ENCODE measurements at regions not wholly inside any gene's neighbourhood (a gene's known extent, or its start where the extent isn't known, plus 50 kb on each side); places are given as distances from the start of the nearest gene placed in this dataset.

DNA sequence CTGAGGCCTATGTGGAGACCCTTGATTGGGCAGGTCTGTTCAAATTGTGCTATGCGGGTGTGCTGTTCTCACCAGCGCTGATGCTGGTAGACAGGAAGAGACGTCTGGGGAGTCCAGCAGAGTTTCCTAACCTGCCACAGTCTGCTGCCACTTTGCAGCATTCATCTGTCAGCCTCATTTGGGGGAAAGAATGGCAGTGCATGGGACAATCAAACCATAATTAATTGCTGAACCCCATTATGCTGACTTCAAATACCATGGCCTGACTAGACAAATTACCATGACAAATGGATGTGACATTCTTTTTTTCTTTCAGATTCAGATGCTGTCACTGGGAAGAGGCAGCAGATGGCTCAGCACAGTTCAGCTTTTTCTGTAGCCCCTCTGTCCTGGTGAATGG is 171.4 kb upstream of the SYNDIG1 start:
- TF ChIP-seq, protein P1, sequence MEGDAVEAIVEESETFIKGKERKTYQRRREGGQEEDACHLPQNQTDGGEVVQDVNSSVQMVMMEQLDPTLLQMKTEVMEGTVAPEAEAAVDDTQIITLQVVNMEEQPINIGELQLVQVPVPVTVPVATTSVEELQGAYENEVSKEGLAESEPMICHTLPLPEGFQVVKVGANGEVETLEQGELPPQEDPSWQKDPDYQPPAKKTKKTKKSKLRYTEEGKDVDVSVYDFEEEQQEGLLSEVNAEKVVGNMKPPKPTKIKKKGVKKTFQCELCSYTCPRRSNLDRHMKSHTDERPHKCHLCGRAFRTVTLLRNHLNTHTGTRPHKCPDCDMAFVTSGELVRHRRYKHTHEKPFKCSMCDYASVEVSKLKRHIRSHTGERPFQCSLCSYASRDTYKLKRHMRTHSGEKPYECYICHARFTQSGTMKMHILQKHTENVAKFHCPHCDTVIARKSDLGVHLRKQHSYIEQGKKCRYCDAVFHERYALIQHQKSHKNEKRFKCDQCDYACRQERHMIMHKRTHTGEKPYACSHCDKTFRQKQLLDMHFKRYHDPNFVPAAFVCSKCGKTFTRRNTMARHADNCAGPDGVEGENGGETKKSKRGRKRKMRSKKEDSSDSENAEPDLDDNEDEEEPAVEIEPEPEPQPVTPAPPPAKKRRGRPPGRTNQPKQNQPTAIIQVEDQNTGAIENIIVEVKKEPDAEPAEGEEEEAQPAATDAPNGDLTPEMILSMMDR (IDR thresholded peaks at IDR 0.05 in 2 of 3, conservative IDR thresholded peaks at IDR 0.05 in 1 of 3; ENCODE audit: insufficient read depth in 2 of 3, low read depth in 1 of 3, low read length in 3 of 3) = no peak
- TF ChIP-seq TFAM (CRISPR knock-in tag; conservative IDR thresholded peaks at IDR 0.05) = no peak
- TF ChIP-seq KDM5B (IDR thresholded peaks at IDR 0.05; ENCODE audit: insufficient replicate concordance, low read depth, low read length) = no peak
- no peak for TF ChIP-seq HNRNPUL1 (IDR thresholded peaks at IDR 0.05; ENCODE audit: low read length)
- TF ChIP-seq EP300 (IDR thresholded peaks at IDR 0.05; ENCODE audit: low read length) = no peak
- no peak for TF ChIP-seq POLR2A (conservative IDR thresholded peaks at IDR 0.05)
- TF ChIP-seq DNMT1 (IDR thresholded peaks at IDR 0.05) = no peak
- no peak for TF ChIP-seq OTX1 (CRISPR knock-in tag; IDR thresholded peaks at IDR 0.05)
- TF ChIP-seq, protein P2, sequence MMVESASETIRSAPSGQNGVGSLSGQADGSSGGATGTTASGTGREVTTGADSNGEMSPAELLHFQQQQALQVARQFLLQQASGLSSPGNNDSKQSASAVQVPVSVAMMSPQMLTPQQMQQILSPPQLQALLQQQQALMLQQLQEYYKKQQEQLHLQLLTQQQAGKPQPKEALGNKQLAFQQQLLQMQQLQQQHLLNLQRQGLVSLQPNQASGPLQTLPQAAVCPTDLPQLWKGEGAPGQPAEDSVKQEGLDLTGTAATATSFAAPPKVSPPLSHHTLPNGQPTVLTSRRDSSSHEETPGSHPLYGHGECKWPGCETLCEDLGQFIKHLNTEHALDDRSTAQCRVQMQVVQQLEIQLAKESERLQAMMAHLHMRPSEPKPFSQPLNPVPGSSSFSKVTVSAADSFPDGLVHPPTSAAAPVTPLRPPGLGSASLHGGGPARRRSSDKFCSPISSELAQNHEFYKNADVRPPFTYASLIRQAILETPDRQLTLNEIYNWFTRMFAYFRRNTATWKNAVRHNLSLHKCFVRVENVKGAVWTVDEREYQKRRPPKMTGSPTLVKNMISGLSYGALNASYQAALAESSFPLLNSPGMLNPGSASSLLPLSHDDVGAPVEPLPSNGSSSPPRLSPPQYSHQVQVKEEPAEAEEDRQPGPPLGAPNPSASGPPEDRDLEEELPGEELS (CRISPR knock-in tag; IDR thresholded peaks at IDR 0.05; ENCODE audit: borderline replicate concordance) = no peak
- no peak for TF ChIP-seq TCF3 (CRISPR knock-in tag; IDR thresholded peaks at IDR 0.05)
- no peak for TF ChIP-seq POLR2AphosphoS5 (IDR thresholded peaks at IDR 0.05; ENCODE audit: control insufficient read depth, insufficient read depth, low read depth, low read length)
- TF ChIP-seq HMG20B (CRISPR knock-in tag; IDR thresholded peaks at IDR 0.05) = no peak
- no peak for TF ChIP-seq ZNF239 (CRISPR knock-in tag; IDR thresholded peaks at IDR 0.05)

Measured in K562 (cell line).